Stimulated activated CD4-positive, alpha-beta T cell treated with anti-CD3 and anti-CD28 coated beads, Interleukin-1b, Interleukin-23, amount 100 ng/mL, for 4 hours (primary cell): ENCODE measurements at regions not wholly inside any gene's neighbourhood (a gene's known extent, or its start where the extent isn't known, plus 50 kb on each side); places are given as distances from the start of the nearest gene placed in this dataset.

Experiments used
- DNase-seq, 2 donors: peaks; one replicate each; pipeline ENCODE4 v3.0.0-alpha.2; 2020; ENCODE audit warnings: low read depth in 2 of 2

GRCh38 chr9:118577121-118577520, 792.1 kb downstream of the BRINP1 start:
- no peak for DNase-seq

- no peak for DNase-seq
Observed at GRCh38 chr9:118578467-118578866, 790.8 kb downstream of the BRINP1 start.

DNA sequence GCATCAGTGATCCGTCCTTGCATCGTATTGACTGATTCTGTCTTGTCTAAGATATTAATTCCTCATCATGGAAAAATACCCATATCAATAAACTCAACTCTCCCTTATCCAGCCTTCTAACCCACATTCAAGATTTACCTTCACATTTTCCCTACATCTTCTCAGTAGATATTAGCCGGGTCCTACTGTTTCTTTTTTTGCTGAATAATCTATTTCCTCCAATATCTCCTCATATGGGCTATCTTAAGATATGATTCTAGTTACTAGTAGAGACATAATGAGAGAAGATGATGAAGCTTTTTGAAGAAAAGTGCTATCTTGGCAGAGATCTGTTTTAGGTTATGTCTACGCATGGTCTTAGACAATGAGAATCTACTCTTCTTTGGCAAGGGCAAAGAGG, 785.8 kb downstream of the BRINP1 start:
- no peak for DNase-seq

GRCh38 chr9:118586978-118587377, 782.3 kb downstream of the BRINP1 start:
- no peak for DNase-seq

- no peak for DNase-seq
Observed at GRCh38 chr9:118594428-118594827, 774.8 kb downstream of the BRINP1 start.

DNA sequence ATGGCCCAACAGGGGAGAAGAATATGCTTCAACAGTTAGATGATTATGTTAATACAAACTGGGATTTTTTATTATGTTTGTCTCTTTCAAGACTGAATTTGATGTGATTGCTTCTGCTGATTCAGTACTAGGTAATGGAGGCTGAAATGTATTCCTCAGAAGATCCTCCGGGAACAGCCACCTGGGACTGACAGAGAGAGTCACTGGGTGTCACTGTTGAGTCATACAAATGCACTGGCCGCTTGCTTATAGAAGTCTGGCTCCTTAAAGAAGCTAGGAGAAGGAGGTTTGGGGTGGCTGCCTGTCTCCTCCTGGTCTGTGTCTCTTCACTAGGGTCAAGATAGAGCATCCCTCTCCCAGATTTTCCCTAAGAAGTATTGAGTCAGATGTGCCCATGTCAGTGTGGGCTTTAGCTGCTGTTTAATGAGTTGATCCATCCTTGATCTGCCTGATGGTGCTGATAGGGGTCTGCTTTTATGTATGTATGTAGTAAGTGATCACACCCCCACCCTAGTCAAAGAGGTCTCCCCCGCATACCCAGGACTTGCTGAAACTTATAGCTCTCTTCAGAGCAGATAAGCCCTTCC, 773.4 kb downstream of the BRINP1 start:
- DNase-seq, result no peak

DNA sequence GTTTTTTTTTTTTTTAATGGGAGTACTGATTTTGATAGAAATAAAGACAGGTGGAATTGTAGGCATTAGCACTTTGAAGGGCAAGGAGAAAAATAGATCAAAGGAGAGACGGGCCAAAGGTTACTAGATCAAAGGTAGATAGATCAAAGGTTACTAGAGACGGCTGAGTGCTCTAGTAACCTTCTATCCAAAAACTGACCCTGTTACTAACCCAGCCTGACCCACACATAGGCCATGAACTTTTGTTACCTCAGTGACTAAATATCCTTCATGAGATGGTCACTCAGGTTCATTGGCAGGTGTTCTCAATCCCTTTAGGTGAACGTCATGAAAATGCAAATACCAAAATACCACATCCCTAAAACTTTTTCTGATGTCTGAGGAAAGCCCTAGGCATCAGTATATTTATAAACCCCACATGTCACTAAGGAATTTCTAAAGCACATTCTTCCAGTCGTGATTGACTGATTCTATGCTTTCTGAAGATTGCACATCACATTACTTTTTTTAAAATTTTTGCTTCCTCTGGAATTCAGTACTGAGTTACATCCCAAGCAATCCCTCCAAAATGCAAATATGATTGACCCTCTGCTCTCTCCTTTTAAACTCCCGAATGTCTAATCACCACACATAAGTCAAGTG, 772.7 kb downstream of the BRINP1 start:
- DNase-seq, result no peak

DNA sequence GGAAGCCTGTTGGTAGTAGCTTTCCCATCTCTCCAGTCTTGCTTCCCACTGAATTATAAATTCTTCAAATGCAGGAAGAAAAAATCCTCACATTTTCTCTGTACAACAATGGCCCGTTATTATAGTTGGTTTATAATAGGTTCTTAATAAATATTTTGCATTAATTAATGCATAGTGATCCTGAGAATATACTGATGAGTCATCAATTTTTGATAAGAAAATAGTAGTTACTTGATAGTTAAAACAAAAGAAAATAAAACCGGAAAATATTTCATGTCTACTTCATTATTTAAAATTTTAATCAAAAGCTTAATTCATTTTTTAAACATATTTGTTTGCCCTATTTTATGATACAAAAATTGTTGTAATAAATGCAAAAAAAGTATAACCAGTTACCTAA, 762.6 kb downstream of the BRINP1 start:
- no peak for DNase-seq

DNA sequence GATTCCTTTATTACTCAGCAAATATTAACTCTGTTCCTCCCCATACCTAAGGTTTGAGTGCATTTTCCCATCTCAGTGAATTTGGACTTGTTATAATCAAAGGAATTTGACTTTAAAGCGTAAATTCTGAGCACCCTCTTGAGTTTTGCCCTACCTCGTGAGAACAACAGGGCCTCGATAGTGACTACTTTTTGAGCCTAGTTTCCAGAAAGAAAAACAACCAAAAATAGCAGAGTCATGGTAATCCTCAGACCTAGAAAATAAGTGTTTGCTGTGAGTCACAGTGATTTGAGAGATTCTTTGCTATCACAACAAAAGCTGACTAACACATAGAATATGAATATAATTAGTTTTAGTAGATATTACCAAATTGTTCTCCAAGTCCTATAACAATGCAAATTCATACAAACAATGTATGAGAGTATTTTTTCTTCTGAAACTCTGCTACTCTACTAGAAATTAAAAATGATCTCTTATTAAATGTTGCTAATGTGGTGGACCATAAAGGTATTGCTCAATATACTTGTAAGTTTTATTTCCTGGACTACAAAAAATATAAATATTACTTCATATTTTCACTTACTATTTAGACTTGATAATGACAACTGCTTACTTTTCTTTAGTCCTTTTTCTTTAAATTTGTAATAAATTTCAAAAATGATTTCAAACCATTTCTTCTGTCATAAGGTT, 759.7 kb downstream of the BRINP1 start:
- DNase-seq, result no peak

GRCh38 chr9:118612201-118612600, 757.0 kb downstream of the BRINP1 start:
- DNase-seq, result no peak

DNA sequence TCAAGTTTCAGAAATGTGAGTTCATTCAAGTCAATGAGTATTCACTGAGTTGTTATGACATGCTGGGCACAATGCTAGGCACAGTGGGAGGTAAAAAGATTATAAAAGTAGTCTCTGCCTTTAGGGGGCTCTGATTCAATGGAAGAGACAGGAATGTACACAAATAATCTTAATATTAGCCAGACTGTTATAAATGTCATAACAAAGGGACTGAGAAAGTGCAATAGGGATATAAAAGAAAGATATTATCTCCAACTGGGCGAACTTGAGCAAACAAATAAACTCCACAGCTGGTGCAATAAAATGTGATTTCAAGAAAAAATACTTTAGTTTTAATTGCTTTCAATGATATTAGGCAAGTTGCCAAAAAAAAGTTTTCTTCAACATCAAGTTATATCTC, 755.2 kb downstream of the BRINP1 start:
- DNase-seq, result no peak

- no peak for DNase-seq
Observed at GRCh38 chr9:118618084-118618483, 751.2 kb downstream of the BRINP1 start.

DNA sequence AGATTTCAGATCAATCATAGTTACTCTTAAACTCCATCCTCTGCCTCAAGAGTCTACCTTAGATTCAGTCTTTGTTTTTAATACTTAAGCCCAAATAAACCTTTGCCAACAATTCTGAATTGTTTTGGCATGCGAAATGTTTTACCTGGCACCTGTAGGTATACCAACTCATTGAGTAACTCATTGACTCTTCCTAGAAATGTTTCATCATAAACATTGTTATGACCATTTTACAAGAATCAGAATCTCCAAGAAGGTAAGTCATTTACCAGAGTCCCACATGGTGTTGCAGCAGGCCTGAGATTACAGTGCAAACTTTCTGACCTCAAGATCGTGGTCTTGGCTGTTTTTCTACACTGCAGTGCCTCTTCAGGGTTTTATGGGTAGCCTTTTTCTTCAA, 750.4 kb downstream of the BRINP1 start:
- no peak for DNase-seq

- DNase-seq, result no peak
Observed at GRCh38 chr9:118624608-118625007, 744.6 kb downstream of the BRINP1 start.

GRCh38 chr9:118630079-118630478, 739.2 kb downstream of the BRINP1 start:
- no peak for DNase-seq

DNA sequence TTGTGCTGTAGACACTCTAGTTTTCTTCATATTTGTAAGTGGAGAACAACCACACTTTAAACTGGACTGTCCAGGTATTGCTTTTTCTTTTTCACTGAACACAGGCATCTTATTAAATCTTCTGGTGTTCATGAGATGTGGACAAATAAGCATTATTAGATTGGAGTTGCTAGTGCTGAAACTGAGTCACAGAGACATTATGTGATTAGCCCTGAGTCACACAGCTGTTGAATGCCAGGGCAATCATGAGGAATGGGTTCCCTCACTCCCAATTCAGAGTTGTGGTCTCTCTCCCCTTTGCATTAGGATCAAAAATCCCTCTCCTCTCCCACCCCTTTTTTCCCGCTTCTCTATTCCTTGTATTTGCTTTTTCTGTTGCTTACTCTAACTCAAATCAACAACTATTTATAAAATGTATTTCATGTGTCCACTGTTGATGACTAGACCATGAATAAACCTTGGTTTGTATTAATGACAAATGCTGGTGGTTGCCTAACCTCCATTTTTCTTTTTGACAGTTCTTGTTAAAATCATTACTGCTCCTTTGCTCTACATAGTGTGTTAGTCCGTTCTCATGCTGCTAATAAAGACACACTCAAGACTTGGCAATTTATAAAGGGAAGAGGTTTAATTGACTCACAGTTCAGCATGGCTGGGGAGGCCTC, 738.2 kb downstream of the BRINP1 start:
- DNase-seq, result no peak

GRCh38 chr9:118631956-118632355, 737.3 kb downstream of the BRINP1 start:
- no peak for DNase-seq

- no peak for DNase-seq
Observed at GRCh38 chr9:118635416-118635815, 733.8 kb downstream of the BRINP1 start.

DNA sequence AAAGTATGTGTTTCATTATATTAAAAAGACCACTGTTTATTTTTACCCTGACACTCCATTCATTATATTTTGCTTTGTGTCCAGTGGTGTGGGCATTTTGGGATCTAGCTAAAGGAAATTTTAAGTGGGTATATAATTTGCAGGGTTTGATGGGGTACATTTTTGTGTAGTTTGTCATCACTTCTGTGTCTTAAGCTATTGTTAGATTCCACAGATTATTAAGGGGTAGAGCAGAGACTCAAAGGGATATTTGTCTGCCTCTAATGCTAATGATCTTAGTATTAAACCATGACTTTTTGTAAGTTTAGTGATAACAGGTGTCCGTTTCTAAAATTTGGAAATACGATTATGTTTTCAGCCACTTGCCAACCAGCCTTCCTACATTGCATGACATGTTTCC, 731.6 kb downstream of the BRINP1 start:
- DNase-seq, result no peak

DNA sequence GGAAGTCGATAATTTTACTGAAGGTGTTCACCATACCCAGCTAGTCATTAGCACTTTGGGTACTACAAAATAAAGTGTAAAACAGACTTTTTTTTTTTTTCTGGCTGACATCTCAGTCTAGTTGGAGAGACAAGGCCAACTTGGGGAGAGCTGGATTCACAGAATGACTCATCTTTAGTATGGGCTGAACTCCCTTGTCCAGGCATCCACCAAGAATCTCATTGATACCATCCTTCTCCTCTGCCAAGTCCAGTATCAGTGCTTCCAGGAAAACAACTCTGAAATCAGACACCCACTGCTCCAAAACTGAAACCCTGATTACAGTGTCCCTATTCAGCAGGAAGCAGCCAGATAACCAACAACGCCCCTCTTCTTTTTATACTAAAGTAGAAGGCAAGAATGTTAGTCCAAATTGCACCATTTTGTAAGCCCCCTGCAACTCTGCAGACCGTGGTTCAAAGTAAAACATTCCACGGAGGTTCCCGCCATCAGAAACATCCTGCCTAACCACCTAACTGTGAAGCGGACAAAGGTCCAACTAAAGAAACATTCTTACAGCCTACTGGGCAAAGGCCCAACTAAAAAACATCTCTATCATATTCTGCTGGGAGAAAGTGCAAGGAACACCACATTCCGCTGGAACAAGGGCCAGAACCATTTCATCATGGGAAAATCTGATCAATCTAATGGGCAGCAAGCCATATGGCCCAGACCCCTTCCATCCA, 728.2 kb downstream of the BRINP1 start:
- DNase-seq, result no peak

DNA sequence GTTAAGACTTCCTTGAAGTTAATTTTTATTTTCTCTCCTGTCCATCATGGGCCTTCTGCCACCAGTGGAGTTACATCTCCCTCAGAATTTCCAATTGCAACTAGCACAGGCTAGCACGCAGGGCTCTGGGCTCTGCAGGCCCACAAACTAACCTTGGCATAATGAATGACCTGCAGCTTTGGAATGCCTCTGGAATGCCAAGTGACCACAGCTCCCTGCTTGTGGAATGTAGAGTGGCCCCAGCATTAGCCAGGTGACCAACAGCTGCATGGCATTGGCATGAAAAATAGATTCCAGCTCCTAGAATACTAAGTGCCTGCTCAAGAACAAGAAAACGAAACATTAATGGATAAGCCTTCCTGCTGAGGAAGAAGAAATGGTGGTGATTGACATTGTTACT, 726.1 kb downstream of the BRINP1 start:
- no peak for DNase-seq

- DNase-seq, result no peak
Observed at GRCh38 chr9:118644066-118644465, 725.2 kb downstream of the BRINP1 start.
